ENCODE measurements at regions not wholly inside any gene's neighbourhood (a gene's known extent, or its start where the extent isn't known, plus 50 kb on each side); places are given as distances from the start of the nearest gene placed in this dataset.

GRCh38 chr10:61567729-61568128, 95.0 kb upstream of the CABCOCO1 start:
- WGBS, 2 donors = 93 to 98% methylated on average over 2 of the region's 2 CpGs
- no peaks in the 10 kb centered on the region for H3K27me3 ChIP-seq (ENCODE audit: control insufficient read depth in 3 of 3, insufficient read depth in 3 of 3, low read length in 2 of 3)
- no peak for DNase-seq

GRCh38 chr10:61565819-61566560, 96.7 kb upstream of the CABCOCO1 start:
- Histone ChIP-seq H3K36me3 (ENCODE audit: control insufficient read depth in 4 of 4, insufficient read depth in 4 of 4, low read length in 4 of 4) (no peaks in the 10 kb centered on the region), H3K27me3 (ENCODE audit: control insufficient read depth in 3 of 3, insufficient read depth in 3 of 3, low read length in 2 of 3) (no peaks in the 10 kb centered on the region), H3K4me3 (no peak overlapping the region), H3K4me1 (ENCODE audit: control insufficient read depth in 5 of 5, insufficient read depth in 5 of 5, low read length in 5 of 5) (no peaks in the 10 kb centered on the region), H3K9ac (ENCODE audit: insufficient read depth in 1 of 2, low read length in 2 of 2) (no peak overlapping the region), H3K9me3 (ENCODE audit: control insufficient read depth in 4 of 4, insufficient read depth in 3 of 4, low read length in 3 of 4) (peaks cover 0 to 13% (median 5%) of the 10 kb centered on the region in 4 donors), H3K27ac (ENCODE audit: low read depth in 1 of 2, low read length in 1 of 2) (no peak overlapping the region)
- 76 to 88% methylated on average over 4 of the region's 4 CpGs for WGBS, 2 donors
- ATAC-seq (ENCODE audit: insufficient read depth, low FRiP score) (no peak), DNase-seq (no peak)
- TF ChIP-seq CTCF (IDR thresholded peaks at IDR 0.05; ENCODE audit: control extremely low read depth, extremely low read depth) = no peak

More at GRCh38 chr10:61567729-61568128, 95.0 kb upstream of the CABCOCO1 start:
- TF ChIP-seq CTCF (IDR thresholded peaks at IDR 0.05; ENCODE audit: control extremely low read depth, extremely low read depth) = no peak
- H3K4me1 ChIP-seq (ENCODE audit: control insufficient read depth in 5 of 5, insufficient read depth in 5 of 5, low read length in 5 of 5) = no peaks in the 10 kb centered on the region
- no peak overlapping the region for H3K27ac ChIP-seq (ENCODE audit: low read depth in 1 of 2, low read length in 1 of 2)
- peaks cover 0 to 13% (median 7%) of the 10 kb centered on the region in 4 donors for H3K9me3 ChIP-seq (ENCODE audit: control insufficient read depth in 4 of 4, insufficient read depth in 3 of 4, low read length in 3 of 4)
- H3K9ac ChIP-seq (ENCODE audit: insufficient read depth in 1 of 2, low read length in 2 of 2) = no peak overlapping the region
- no peak for ATAC-seq (ENCODE audit: insufficient read depth, low FRiP score)
- H3K36me3 ChIP-seq (ENCODE audit: control insufficient read depth in 4 of 4, insufficient read depth in 4 of 4, low read length in 4 of 4) = no peaks in the 10 kb centered on the region
- H3K4me3 ChIP-seq = no peak overlapping the region

GRCh38 chr10:61564444-61564843, 98.3 kb upstream of the CABCOCO1 start:
- Histone ChIP-seq H3K4me1 (ENCODE audit: control insufficient read depth in 5 of 5, insufficient read depth in 5 of 5, low read length in 5 of 5) (no peaks in the 10 kb centered on the region), H3K9ac (ENCODE audit: insufficient read depth in 1 of 2, low read length in 2 of 2) (no peak overlapping the region), H3K9me3 (ENCODE audit: control insufficient read depth in 4 of 4, insufficient read depth in 3 of 4, low read length in 3 of 4) (peaks cover 0 to 4% (median 2%) of the 10 kb centered on the region in 4 donors), H3K27ac (ENCODE audit: low read depth in 1 of 2, low read length in 1 of 2) (no peak overlapping the region), H3K27me3 (ENCODE audit: control insufficient read depth in 3 of 3, insufficient read depth in 3 of 3, low read length in 2 of 3) (no peaks in the 10 kb centered on the region), H3K4me3 (no peak overlapping the region), H3K36me3 (ENCODE audit: control insufficient read depth in 4 of 4, insufficient read depth in 4 of 4, low read length in 4 of 4) (no peaks in the 10 kb centered on the region)
- no peak for DNase-seq
- WGBS, 2 donors = 78 to 91% methylated on average over 1 of the region's 1 CpG
- no peak for TF ChIP-seq CTCF (IDR thresholded peaks at IDR 0.05; ENCODE audit: control extremely low read depth, extremely low read depth)
- ATAC-seq (ENCODE audit: insufficient read depth, low FRiP score) = no peak

DNA sequence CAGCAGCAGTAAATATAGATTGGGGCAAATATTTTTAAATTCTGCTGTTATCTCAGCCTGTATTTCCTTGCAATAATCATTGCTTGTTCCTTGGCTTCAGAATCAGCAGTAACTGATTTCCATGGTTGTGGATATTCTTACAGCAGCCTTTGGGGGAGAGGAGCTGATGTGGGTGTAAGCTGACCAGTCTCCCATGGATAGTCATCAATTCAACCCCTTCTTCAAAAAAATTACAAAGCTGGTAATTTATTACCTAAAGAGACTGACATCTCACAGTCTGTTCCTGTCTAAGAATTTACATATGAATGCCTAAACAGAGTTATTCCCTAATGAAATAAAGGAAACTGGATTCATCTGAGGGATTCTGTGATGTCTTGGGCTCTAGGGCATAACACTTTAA, 103.1 kb upstream of the CABCOCO1 start:
- no peak for TF ChIP-seq CTCF (IDR thresholded peaks at IDR 0.05; ENCODE audit: control extremely low read depth, extremely low read depth)
- DNase-seq = no peak
- no peaks in the 10 kb centered on the region for H3K4me1 ChIP-seq (ENCODE audit: control insufficient read depth in 5 of 5, insufficient read depth in 5 of 5, low read length in 5 of 5)
- H3K9ac ChIP-seq (ENCODE audit: insufficient read depth in 1 of 2, low read length in 2 of 2) = no peak overlapping the region
- no peaks in the 10 kb centered on the region for H3K27me3 ChIP-seq (ENCODE audit: control insufficient read depth in 3 of 3, insufficient read depth in 3 of 3, low read length in 2 of 3)
- H3K27ac ChIP-seq (ENCODE audit: low read depth in 1 of 2, low read length in 1 of 2) = no peak overlapping the region
- H3K4me3 ChIP-seq = no peak overlapping the region
- ATAC-seq (ENCODE audit: insufficient read depth, low FRiP score) = no peak
- peaks cover 0 to 4% (median 0%) of the 10 kb centered on the region in 4 donors for H3K9me3 ChIP-seq (ENCODE audit: control insufficient read depth in 4 of 4, insufficient read depth in 3 of 4, low read length in 3 of 4)
- no peaks in the 10 kb centered on the region for H3K36me3 ChIP-seq (ENCODE audit: control insufficient read depth in 4 of 4, insufficient read depth in 4 of 4, low read length in 4 of 4)

All from lung (tissue), 11 donors.